ENCODE measurements at regions not wholly inside any gene's neighbourhood (a gene's known extent, or its start where the extent isn't known, plus 50 kb on each side); places are given as distances from the start of the nearest gene placed in this dataset.

DNA sequence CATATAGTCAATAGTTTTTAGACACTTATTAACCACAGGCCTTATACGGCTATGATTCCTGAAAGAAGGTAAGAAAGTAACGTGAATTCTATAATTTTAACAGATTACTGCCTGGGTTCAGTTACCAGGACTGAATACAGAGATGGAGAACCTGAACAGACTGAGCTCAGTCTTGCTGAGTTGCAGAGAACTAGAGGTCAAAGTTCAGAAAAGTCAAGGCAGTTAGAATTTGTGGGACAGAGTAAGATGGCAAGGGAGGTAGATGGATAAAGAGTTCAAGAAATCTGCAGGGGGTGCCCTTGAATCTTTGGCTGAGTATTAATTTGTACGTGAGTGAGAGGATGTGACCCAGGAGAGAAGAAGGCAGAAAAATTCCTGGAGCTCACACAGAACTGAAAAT, 320.1 kb upstream of the MAF start:
- TF ChIP-seq, protein P1, sequence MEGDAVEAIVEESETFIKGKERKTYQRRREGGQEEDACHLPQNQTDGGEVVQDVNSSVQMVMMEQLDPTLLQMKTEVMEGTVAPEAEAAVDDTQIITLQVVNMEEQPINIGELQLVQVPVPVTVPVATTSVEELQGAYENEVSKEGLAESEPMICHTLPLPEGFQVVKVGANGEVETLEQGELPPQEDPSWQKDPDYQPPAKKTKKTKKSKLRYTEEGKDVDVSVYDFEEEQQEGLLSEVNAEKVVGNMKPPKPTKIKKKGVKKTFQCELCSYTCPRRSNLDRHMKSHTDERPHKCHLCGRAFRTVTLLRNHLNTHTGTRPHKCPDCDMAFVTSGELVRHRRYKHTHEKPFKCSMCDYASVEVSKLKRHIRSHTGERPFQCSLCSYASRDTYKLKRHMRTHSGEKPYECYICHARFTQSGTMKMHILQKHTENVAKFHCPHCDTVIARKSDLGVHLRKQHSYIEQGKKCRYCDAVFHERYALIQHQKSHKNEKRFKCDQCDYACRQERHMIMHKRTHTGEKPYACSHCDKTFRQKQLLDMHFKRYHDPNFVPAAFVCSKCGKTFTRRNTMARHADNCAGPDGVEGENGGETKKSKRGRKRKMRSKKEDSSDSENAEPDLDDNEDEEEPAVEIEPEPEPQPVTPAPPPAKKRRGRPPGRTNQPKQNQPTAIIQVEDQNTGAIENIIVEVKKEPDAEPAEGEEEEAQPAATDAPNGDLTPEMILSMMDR (IDR thresholded peaks at IDR 0.05) = no peak
- TF ChIP-seq POLR2AphosphoS5 (IDR thresholded peaks at IDR 0.05) = no peak
- no peak for TF ChIP-seq POLR2A (IDR thresholded peaks at IDR 0.05; ENCODE audit: low read depth)
- no peak for TF ChIP-seq EP300 (IDR thresholded peaks at IDR 0.05)

All from esophagus muscularis mucosa (tissue), 4 donors.